Small intestine (tissue), 7 donors: ENCODE measurements at regions not wholly inside any gene's neighbourhood (a gene's known extent, or its start where the extent isn't known, plus 50 kb on each side); places are given as distances from the start of the nearest gene placed in this dataset.

ENCODE experiments used
- DNase-seq, 2 donors: peaks; one replicate each; pipeline versions ENCODE4 v3.0.0 to v3.0.0-alpha.2; 2013
- FAIRE-seq: peaks from 2 replicates; lab custom pipeline; 2012; peaks lifted over from hg19 to GRCh38; lab: Jason Lieb, UNC
- H3K27ac ChIP-seq, 3 donors: one replicate each; pipeline ENCODE4 v1.5.1; 2013; ENCODE audit warnings: low read length in 2 of 3, mild to moderate bottlenecking in 2 of 3, control low read depth in 1 of 3, inconsistent platforms in 1 of 3, low read depth in 1 of 3, moderate library complexity in 1 of 3
- H3K27me3 ChIP-seq, 3 donors: one replicate each; pipeline ENCODE4 v1.6.1; 2013; ENCODE audit warnings: low read length in 3 of 3, inconsistent platforms in 1 of 3; ENCODE audit not compliant: control insufficient read depth in 3 of 3, insufficient read depth in 3 of 3
- H3K36me3 ChIP-seq, 3 donors: one replicate each; pipeline ENCODE4 v1.6.1; 2013; ENCODE audit warnings: low read length in 3 of 3, inconsistent platforms in 1 of 3, low read depth in 1 of 3, mild to moderate bottlenecking in 1 of 3, moderate library complexity in 1 of 3; ENCODE audit not compliant: control insufficient read depth in 3 of 3, insufficient read depth in 2 of 3
- H3K4me1 ChIP-seq, 3 donors: one replicate each; pipeline ENCODE4 v1.6.1; 2013; ENCODE audit warnings: low read length in 2 of 3, inconsistent platforms in 1 of 3, low read depth in 1 of 3, mild to moderate bottlenecking in 1 of 3, moderate library complexity in 1 of 3; ENCODE audit not compliant: control insufficient read depth in 3 of 3, insufficient read depth in 2 of 3
- H3K4me3 ChIP-seq, 3 donors: one replicate each; pipeline ENCODE4 v1.5.1; 2013; ENCODE audit warnings: low read length in 3 of 3, control low read depth in 1 of 3, inconsistent platforms in 1 of 3, low read depth in 1 of 3, mild to moderate bottlenecking in 1 of 3, moderate library complexity in 1 of 3
- H3K9me3 ChIP-seq, 2 donors: one replicate each; pipeline ENCODE4 v1.6.1; 2013; ENCODE audit warnings: low read depth in 1 of 2, low read length in 1 of 2; ENCODE audit not compliant: control insufficient read depth in 2 of 2, insufficient read depth in 1 of 2
- WGBS, 3 donors: extraction: QIAGEN DNeasy Blood & Tissue Kit; methylation state at CpG; one replicate each; pipeline ENCODE4 v1.1.7; 2013; 5-methylcytosine and 5-hydroxymethylcytosine counted together
- donor health status: healthy with polysubstance abuse.
- donor health status: control.
- donor health status: control.
- donor health status: Bipolar disorder and iron deficiency.
- donor health status: healthy.

- Histone ChIP-seq H3K27ac (peak overlapping the region in 2 of 3 donors; percentile 13 to 22), H3K4me1 (peaks cover 0 to 3% (median 0%) of the 10 kb centered on the region in 3 donors), H3K27me3 (peaks cover 0 to 4% (median 0%) of the 10 kb centered on the region in 3 donors), H3K4me3 (no peak overlapping the region), H3K9me3 (peaks cover 0 to 17% of the 10 kb centered on the region in 2 donors), H3K36me3 (no peaks in the 10 kb centered on the region)
- FAIRE-seq (no peak), DNase-seq (peak; percentile 35 to 85)
- 25 to 50% (median 31%) methylated on average over 2 of the region's 2 CpGs for WGBS, 3 donors
These were observed 106.6 kb downstream of the MAF start for GRCh38 chr16:79493911-79494310.

GRCh38 chr16:79492036-79492435, 108.5 kb downstream of the MAF start:
- FAIRE-seq (no peak), DNase-seq (no peak)
- H3K27ac ChIP-seq: no peak overlapping the region
- WGBS, 3 donors: 80 to 91% (median 83%) methylated on average over 10 of the region's 10 CpGs
- H3K36me3 ChIP-seq: no peaks in the 10 kb centered on the region
- peaks cover 0 to 3% (median 0%) of the 10 kb centered on the region in 3 donors for H3K4me1 ChIP-seq
- H3K27me3 ChIP-seq: peaks cover 0 to 4% (median 0%) of the 10 kb centered on the region in 3 donors
- H3K9me3 ChIP-seq: peaks cover 0 to 17% of the 10 kb centered on the region in 2 donors
- no peak overlapping the region for H3K4me3 ChIP-seq

DNA sequence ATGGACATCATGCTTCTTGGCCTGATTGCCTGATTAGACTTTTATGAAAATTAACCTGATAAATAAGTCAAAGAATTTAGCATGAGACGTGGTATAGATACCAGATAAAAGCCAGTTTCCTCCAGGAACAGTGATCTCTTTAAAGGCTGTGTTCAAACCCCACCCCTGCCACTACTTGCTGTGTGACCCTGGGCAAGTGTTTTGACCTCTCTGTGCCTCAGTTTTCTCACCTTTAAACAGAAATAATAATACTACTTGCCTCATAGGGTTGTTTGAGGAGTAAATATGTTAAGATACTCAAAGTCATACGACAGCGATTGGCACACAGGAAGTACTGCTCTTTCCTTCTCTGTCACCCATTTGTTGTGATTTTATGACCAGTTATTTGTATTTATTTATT, 115.5 kb downstream of the MAF start:
- no peaks in the 10 kb centered on the region for H3K9me3 ChIP-seq
- FAIRE-seq: no peak
- H3K4me3 ChIP-seq: no peak overlapping the region
- no peaks in the 10 kb centered on the region for H3K36me3 ChIP-seq
- H3K27me3 ChIP-seq: peaks cover 0 to 6% (median 0%) of the 10 kb centered on the region in 3 donors
- WGBS, 3 donors: 72 to 81% (median 77%) methylated on average over 3 of the region's 3 CpGs
- H3K27ac ChIP-seq: no peak overlapping the region
- H3K4me1 ChIP-seq: no peaks in the 10 kb centered on the region
- no peak for DNase-seq

- 83 to 88% (median 86%) methylated on average over 7 of the region's 7 CpGs for WGBS, 3 donors
- Histone ChIP-seq H3K27me3 (peaks cover 0 to 4% (median 0%) of the 10 kb centered on the region in 3 donors), H3K27ac (no peak overlapping the region), H3K36me3 (no peaks in the 10 kb centered on the region), H3K4me3 (no peak overlapping the region), H3K4me1 (no peaks in the 10 kb centered on the region), H3K9me3 (no peaks in the 10 kb centered on the region)
- FAIRE-seq (no peak), DNase-seq (no peak)
These were observed 116.3 kb downstream of the MAF start for GRCh38 chr16:79484237-79484636.

DNA sequence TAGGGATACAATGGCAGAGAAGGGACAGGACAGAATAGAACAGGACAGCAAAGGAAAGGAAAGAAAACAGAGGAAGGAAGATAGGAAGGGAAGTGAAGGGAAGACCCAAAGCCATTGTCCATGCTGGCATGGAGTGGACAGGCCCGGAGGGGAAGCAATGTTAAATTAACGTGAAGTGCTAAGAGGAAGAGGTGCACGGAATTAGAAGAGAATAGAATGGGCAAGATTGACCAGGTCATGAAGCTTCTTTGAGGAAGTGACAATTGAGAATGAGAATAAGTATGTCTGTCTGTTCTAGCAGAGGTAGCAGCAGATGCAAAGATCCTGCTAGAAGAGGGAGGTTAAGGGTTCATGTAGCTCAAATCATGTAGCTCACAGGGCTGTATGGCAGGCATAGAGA, 117.2 kb downstream of the MAF start:
- DNase-seq (no peak), FAIRE-seq (no peak)
- no peaks in the 10 kb centered on the region for H3K9me3 ChIP-seq
- no peak overlapping the region for H3K27ac ChIP-seq
- no peaks in the 10 kb centered on the region for H3K4me1 ChIP-seq
- H3K36me3 ChIP-seq: no peaks in the 10 kb centered on the region
- H3K4me3 ChIP-seq: no peak overlapping the region
- 80 to 90% (median 86%) methylated on average over 3 of the region's 3 CpGs for WGBS, 3 donors
- peaks cover 0 to 4% (median 0%) of the 10 kb centered on the region in 3 donors for H3K27me3 ChIP-seq

DNA sequence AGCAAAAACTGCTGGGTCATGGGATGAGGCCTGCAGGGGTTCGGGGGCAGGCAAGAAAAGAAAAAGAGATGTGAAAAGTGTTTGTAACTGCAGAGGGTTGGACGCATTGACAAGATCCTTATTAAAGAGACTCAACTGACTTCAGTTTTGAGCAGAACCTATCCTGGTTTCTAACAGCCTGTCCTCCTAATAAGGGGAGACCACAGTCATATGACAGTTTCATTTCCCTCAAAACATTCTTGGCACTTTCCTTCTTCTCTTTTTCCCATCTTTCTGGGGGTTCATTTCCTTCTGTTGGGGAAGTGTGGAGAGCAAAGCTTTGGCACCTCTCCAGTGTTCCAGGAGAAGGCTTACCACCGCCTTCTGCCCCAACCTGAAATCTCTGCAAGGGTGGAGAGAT, 118.5 kb downstream of the MAF start:
- H3K36me3 ChIP-seq: no peaks in the 10 kb centered on the region
- WGBS, 3 donors: 44 to 81% (median 66%) methylated on average over 3 of the region's 3 CpGs

DNA sequence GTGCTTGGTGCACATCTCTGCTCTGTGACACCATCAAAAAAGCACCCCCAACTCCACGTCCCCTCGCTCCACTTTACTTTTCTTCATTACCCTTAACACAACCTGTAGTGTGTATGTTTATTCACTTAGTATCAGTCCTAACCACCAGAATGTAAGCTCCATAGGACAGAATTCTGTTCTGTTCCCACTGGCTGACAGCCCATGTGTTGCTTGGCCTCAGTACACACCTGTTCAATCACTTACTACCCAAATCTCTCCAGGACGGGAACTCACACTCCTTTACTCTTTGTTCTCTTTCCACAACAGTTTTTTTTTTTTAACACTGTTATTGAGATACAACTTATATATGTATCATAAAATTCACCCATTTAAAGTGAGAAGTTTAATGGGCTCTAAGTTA, 119.6 kb downstream of the MAF start:
- 87 to 93% (median 87%) methylated on average over 3 of the region's 3 CpGs for WGBS, 3 donors
- FAIRE-seq (no peak), DNase-seq (no peak)
- Histone ChIP-seq H3K4me1 (no peaks in the 10 kb centered on the region), H3K4me3 (no peak overlapping the region), H3K36me3 (no peaks in the 10 kb centered on the region), H3K27me3 (peaks cover 0 to 4% (median 0%) of the 10 kb centered on the region in 3 donors), H3K27ac (no peak overlapping the region), H3K9me3 (no peaks in the 10 kb centered on the region)

More for the DNA sequence above, 118.5 kb downstream of the MAF start:
- no peak overlapping the region for H3K4me3 ChIP-seq
- FAIRE-seq (no peak), DNase-seq (no peak)
- H3K27me3 ChIP-seq: peaks cover 0 to 4% (median 0%) of the 10 kb centered on the region in 3 donors
- H3K4me1 ChIP-seq: no peaks in the 10 kb centered on the region
- H3K9me3 ChIP-seq: no peaks in the 10 kb centered on the region
- H3K27ac ChIP-seq: no peak overlapping the region

GRCh38 chr16:79480056-79480455, 120.5 kb downstream of the MAF start:
- no peak for DNase-seq
- Histone ChIP-seq H3K9me3 (no peaks in the 10 kb centered on the region), H3K27ac (no peak overlapping the region), H3K36me3 (no peaks in the 10 kb centered on the region), H3K4me3 (no peak overlapping the region), H3K27me3 (peaks cover 0 to 4% (median 0%) of the 10 kb centered on the region in 3 donors), H3K4me1 (no peaks in the 10 kb centered on the region)
- 76 to 85% (median 77%) methylated on average over 8 of the region's 8 CpGs for WGBS, 3 donors
- FAIRE-seq: no peak

DNA sequence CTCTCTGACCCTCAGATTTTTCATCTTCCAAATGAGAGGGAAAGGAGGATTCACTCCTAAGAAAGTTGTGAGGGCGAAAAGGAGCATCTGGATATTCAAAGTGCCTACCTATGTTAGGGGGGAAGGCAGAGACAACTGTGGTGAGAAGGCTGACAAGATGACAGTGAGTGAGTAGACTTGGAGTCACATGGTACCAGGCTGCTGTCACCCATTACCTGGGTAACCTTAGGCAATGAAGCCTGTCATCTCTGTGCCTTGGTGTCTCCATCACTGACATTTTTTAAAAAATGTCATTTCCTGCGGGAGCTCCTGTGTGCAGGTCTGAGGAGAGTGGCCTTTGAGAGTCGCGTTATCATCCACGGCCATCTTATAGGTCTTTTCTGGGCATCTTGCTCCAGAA, 124.0 kb downstream of the MAF start:
- 93 to 95% (median 95%) methylated on average over 5 of the region's 5 CpGs for WGBS, 3 donors
- no peak overlapping the region for H3K27ac ChIP-seq
- no peak for FAIRE-seq
- no peaks in the 10 kb centered on the region for H3K27me3 ChIP-seq
- H3K4me3 ChIP-seq: no peak overlapping the region
- peaks cover 0 to 11% (median 0%) of the 10 kb centered on the region in 3 donors for H3K4me1 ChIP-seq
- peaks cover 0 to 6% of the 10 kb centered on the region in 2 donors for H3K9me3 ChIP-seq
- H3K36me3 ChIP-seq: no peaks in the 10 kb centered on the region
- DNase-seq: no peak
